ENCODE measurements at regions not wholly inside any gene's neighbourhood (a gene's known extent, or its start where the extent isn't known, plus 50 kb on each side); places are given as distances from the start of the nearest gene placed in this dataset.
A peak's percentile ranks its signal among the peaks of the same experiment; 100 is the strongest.

DNA sequence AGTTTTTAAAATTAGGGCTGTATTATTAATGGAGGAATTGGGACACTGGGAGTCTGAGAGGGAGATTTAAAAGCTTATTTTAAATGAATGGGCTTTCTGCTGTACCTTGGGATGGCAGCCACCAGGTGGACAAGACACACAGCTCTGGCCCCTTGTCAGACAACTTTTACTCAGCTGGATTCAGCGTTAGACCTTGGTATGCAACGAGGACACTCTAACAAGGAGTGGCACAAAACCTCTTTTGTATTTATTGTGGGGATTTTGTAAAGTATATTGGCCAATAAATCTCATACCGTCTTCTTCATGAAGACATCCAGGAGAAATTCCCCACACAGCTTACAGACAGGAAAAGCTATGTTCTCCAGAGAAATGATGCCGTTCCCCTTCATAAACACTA, 105.7 kb downstream of the LCA5 start:
- Mint-ChIP-seq H3K27me3 (no peaks in the 10 kb centered on the region), H3K27ac (peak overlapping the region; percentile 64), H3K36me3 (no peaks in the 10 kb centered on the region), H3K4me3 (no peak overlapping the region), H3K4me1 (ENCODE audit: unreplicated experiment) (peaks cover 18% of the 10 kb centered on the region), H3K9me3 (no peaks in the 10 kb centered on the region)
- DNase-seq (ENCODE audit: extremely low spot score, unreplicated experiment), result no peak
- TF ChIP-seq, protein P1, sequence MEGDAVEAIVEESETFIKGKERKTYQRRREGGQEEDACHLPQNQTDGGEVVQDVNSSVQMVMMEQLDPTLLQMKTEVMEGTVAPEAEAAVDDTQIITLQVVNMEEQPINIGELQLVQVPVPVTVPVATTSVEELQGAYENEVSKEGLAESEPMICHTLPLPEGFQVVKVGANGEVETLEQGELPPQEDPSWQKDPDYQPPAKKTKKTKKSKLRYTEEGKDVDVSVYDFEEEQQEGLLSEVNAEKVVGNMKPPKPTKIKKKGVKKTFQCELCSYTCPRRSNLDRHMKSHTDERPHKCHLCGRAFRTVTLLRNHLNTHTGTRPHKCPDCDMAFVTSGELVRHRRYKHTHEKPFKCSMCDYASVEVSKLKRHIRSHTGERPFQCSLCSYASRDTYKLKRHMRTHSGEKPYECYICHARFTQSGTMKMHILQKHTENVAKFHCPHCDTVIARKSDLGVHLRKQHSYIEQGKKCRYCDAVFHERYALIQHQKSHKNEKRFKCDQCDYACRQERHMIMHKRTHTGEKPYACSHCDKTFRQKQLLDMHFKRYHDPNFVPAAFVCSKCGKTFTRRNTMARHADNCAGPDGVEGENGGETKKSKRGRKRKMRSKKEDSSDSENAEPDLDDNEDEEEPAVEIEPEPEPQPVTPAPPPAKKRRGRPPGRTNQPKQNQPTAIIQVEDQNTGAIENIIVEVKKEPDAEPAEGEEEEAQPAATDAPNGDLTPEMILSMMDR (conservative IDR thresholded peaks at IDR 0.05), result peak; percentile 64

- H3K27ac Mint-ChIP-seq, result peak overlapping the region; percentile 64
- H3K27me3 Mint-ChIP-seq, result no peaks in the 10 kb centered on the region
- H3K4me3 Mint-ChIP-seq, result no peak overlapping the region
- DNase-seq (ENCODE audit: extremely low spot score, unreplicated experiment), result no peak
- no peaks in the 10 kb centered on the region for H3K36me3 Mint-ChIP-seq
- H3K9me3 Mint-ChIP-seq, result no peaks in the 10 kb centered on the region
- peaks cover 18% of the 10 kb centered on the region for H3K4me1 Mint-ChIP-seq (ENCODE audit: unreplicated experiment)
- TF ChIP-seq, protein P1 (conservative IDR thresholded peaks at IDR 0.05), result no peak
These were observed 106.2 kb downstream of the LCA5 start for GRCh38 chr6:79430913-79431536.

DNA sequence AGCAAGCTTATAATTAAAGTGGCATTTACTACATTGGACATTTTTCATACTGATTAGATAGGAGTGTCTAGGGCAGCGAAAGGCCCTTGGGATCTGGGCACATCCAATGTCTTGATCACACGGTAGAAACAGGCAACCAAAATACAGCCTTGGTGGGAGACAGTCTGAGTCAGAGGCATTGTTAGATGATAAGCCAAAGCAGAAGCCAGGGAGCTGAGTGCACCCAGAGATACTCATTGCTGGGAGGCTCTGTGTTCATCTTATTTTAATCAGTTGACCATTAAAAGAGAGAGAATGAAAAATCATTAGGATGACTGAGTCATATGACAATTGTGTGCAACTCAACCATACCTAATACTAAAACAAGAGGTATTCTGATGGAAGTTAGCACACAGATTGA, 109.5 kb downstream of the LCA5 start:
- H3K36me3 Mint-ChIP-seq, result no peaks in the 10 kb centered on the region
- no peak overlapping the region for H3K4me3 Mint-ChIP-seq
- no peak for DNase-seq (ENCODE audit: extremely low spot score, unreplicated experiment)
- H3K4me1 Mint-ChIP-seq (ENCODE audit: unreplicated experiment), result peaks cover 15% of the 10 kb centered on the region
- TF ChIP-seq, protein P1 (conservative IDR thresholded peaks at IDR 0.05), result no peak
- H3K27me3 Mint-ChIP-seq, result no peaks in the 10 kb centered on the region
- no peaks in the 10 kb centered on the region for H3K9me3 Mint-ChIP-seq
- H3K27ac Mint-ChIP-seq, result no peak overlapping the region

- no peak overlapping the region for H3K4me3 Mint-ChIP-seq
- H3K4me1 Mint-ChIP-seq (ENCODE audit: unreplicated experiment), result peaks cover 11% of the 10 kb centered on the region
- no peak for DNase-seq (ENCODE audit: extremely low spot score, unreplicated experiment)
- no peak overlapping the region for H3K27ac Mint-ChIP-seq
- no peaks in the 10 kb centered on the region for H3K9me3 Mint-ChIP-seq
- H3K36me3 Mint-ChIP-seq, result no peaks in the 10 kb centered on the region
- TF ChIP-seq, protein P1 (conservative IDR thresholded peaks at IDR 0.05), result no peak
- H3K27me3 Mint-ChIP-seq, result no peaks in the 10 kb centered on the region
These were observed 110.5 kb downstream of the LCA5 start for GRCh38 chr6:79426625-79427278.

DNA sequence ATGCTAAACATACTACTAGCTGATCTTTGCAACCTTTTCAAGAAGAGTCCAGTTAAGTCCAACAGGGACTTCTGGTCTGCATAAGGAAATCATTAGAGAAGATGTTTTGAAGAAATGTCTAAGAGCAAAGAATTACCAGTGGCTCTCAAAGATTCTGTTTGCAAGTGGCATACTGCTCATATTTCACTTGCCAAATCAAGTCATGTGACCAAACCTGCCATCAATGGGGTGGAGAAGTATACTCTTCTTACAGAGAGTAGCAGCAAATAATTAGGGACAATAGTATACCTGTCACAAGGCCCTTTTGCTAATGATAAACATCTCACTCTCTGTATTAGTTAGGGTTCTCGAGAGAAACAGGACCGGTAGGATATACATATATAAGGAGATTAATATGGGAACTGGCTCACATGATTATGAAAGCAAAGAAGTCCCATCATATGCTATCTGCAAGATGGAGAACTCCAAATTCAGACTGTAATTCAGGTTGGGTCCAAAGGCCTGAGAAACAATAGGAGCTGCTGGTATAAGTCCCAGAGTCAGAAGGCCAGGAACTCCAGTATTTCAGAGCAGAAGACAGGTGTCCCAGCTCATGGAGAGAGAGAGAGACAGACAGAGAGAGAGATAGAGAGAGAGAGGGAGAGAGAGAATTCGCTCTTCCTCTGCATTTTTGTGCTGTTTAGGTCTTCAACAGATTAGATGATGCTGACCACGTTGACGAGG, 111.5 kb downstream of the LCA5 start:
- H3K36me3 Mint-ChIP-seq, result no peaks in the 10 kb centered on the region

More for the DNA sequence above, 111.5 kb downstream of the LCA5 start:
- Mint-ChIP-seq H3K4me3 (no peak overlapping the region), H3K27me3 (no peaks in the 10 kb centered on the region), H3K27ac (no peak overlapping the region), H3K9me3 (no peaks in the 10 kb centered on the region), H3K4me1 (ENCODE audit: unreplicated experiment) (peaks cover 6% of the 10 kb centered on the region)
- DNase-seq (ENCODE audit: extremely low spot score, unreplicated experiment), result no peak
- TF ChIP-seq, protein P1 (conservative IDR thresholded peaks at IDR 0.05), result no peak

Data from type B pancreatic cell (in vitro differentiated cells).